ENCODE measurements at regions not wholly inside any gene's neighbourhood (a gene's known extent, or its start where the extent isn't known, plus 50 kb on each side); places are given as distances from the start of the nearest gene placed in this dataset.

DNA sequence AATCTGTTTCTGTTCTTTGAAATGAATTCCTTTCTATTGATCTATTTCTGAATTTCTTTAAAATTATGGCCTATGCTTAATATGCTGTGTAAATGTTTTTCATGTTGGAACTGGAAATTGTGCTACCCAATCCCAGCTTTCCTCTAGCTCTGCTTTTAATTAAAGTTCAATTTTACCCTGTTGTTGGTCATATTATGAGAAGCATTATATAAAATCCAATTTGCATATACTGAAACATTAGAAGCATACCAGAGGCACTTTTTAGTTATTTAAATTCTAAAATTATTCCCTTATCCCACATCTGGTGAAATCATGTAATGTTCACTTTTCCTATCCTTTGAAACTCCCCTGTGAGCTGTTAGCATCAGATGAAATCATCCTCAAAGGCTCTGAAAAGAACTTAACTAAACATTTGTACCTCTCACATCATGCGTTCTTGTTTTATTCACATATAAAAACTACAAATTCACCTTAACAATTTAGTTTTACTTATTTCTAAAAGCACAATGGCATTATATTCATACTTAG is 160.6 kb upstream of the COL21A1 start:
- no peak for DNase-seq (ENCODE audit: low read depth)

- DNase-seq (ENCODE audit: low read depth), result no peak
These were observed 159.2 kb upstream of the COL21A1 start for GRCh38 chr6:56406276-56407269.

DNA sequence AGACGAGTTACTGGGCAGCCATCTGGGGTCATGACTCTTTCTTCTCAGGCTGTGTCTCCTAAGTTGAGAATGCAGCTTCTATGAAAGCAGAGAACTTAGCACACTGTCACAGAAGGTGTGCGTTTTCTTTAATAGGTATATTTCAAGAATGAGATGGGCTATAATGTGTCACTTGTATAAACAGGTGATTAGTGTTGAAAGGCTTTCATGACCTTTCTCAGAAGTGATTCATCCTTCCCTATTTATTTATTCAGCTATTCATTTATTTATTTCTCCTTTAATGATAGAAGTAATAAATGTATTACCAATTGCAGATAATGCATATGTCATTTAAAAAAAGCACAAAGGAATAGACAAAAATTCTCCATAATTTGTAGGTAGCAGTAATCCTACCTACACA is 157.2 kb upstream of the COL21A1 start:
- DNase-seq (ENCODE audit: low read depth), result no peak

- DNase-seq (ENCODE audit: low read depth), result no peak
These were observed 156.4 kb upstream of the COL21A1 start for GRCh38 chr6:56403745-56404144.

DNA sequence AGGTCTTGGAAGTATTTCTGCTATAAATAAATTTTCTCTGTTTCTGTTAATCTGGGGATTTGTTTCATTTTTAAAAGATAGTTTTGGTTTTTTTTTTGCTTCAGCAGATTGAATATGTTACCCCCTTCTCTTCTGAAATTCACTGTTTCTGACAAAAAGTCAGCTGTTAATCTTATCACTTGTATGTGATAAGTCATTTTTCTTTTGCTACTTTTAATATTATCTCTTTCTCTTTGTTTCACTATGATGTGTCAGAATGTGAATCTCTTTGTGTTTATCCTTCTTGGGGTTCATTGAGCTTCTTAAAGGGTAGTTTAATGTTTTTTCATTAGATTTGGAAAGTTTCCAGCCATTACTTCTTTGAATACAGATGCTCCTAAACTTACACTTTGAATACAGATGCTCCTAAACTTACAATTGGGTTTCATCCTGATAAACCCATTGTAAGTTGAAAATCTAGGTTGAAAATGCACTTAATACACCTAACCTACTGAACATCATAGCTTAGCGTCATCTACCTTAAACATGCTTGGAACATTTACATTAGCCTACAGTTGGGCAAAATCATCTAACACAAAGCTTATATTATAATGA is 154.2 kb upstream of the COL21A1 start:
- no peak for DNase-seq (ENCODE audit: low read depth)

GRCh38 chr6:56400273-56400672 is 152.9 kb upstream of the COL21A1 start:
- no peak for DNase-seq (ENCODE audit: low read depth)

- no peak for DNase-seq (ENCODE audit: low read depth)
These were observed 152.4 kb upstream of the COL21A1 start for GRCh38 chr6:56399672-56400263.

- no peak for DNase-seq (ENCODE audit: low read depth)
These were observed 151.9 kb upstream of the COL21A1 start for GRCh38 chr6:56399250-56399671.

- no peak for DNase-seq (ENCODE audit: low read depth)
These were observed 149.1 kb upstream of the COL21A1 start for GRCh38 chr6:56396435-56396834.

GRCh38 chr6:56393615-56394612 is 146.5 kb upstream of the COL21A1 start:
- DNase-seq (ENCODE audit: low read depth), result no peak

DNA sequence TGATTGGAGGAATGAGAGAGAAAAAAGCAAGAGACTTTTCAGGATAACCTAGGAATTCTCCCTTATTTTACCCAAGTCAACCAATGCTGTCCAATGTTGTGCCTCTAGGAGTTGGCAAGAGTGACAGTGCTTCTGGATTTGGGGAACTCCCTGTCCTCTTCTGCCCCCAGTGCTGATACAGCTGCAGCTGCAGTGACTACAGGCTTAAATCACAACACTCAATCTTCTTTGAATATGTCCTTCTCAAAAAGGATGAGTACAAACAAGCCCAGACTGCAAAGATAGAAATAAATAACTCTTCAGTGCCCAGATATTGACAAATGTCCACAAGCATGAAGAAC is 141.0 kb upstream of the COL21A1 start:
- no peak for DNase-seq (ENCODE audit: low read depth)

- no peak for DNase-seq (ENCODE audit: low read depth)
These were observed 140.4 kb upstream of the COL21A1 start for GRCh38 chr6:56387621-56388414.

DNA sequence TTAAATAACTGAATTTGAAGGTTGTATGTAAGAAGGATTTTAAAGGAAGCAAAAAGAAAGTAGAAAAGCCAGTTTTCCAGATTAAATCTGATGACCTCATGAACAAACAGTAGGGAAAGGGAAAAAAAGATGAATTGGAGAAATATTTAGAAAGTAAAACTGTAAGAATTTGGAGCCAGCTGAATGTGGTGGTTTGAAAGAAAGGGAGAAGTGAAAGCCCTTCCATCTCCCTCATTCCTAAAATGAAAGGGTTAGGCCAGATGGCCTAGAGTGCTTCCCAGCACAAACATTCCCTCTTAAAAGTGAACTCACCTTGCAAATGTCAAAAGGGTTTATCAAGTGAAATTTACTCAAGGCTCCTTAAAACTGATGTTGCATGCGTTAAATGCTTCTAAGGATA is 139.3 kb upstream of the COL21A1 start:
- no peak for DNase-seq (ENCODE audit: low read depth)

DNA sequence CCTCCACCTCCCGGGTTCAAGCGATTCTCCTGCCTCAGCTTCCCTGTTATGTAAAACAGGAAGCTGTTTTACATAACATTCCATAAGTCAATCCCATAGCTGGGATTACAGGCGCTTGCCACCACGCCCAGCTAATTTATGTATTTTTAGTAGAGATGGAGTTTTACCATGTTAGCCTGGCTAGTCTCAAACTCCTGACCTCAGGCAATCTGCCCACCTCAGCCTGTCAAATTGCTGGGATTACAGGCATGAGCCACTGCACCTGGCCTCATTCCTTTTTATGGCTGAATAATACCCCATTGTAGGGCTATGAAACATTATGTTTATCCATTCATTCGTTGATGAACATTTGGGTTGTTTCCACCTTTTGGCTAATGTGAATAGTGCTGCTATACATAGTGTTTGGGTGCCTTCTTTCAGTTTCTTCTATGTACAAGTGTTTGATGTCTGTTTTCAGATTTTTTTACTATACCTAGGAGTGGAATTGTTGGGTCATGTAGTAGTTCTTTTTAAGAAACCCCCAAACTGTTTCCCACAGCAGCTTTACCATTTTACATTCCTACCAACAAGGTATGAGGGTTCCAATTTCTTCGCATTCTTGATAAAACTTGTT is 138.7 kb upstream of the COL21A1 start:
- DNase-seq (ENCODE audit: low read depth), result no peak

DNA sequence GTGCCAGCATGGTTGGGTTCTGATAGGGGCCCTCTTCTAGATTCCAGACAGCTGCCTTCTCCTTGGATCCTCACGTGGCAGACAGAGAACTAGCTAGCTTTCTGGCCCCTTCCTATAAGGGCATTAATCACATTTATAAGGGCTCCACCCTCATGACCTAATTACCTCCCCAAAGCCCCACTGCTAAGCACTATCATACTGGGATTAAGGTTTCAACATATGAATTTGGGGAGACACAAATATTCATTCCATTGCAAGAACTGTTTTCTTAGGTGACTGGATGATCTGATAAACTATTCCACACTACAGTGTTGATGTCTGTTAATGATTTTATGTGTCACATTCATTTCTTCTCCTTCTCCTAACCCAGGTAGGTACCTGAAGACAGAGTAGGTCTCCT is 135.8 kb upstream of the COL21A1 start:
- no peak for DNase-seq (ENCODE audit: low read depth)

- no peak for DNase-seq (ENCODE audit: low read depth)
These were observed 135.1 kb upstream of the COL21A1 start for GRCh38 chr6:56382416-56382940.

GRCh38 chr6:56381801-56382251 is 134.4 kb upstream of the COL21A1 start:
- DNase-seq (ENCODE audit: low read depth), result no peak

- no peak for DNase-seq (ENCODE audit: low read depth)
These were observed 133.1 kb upstream of the COL21A1 start for GRCh38 chr6:56380476-56380875.

DNA sequence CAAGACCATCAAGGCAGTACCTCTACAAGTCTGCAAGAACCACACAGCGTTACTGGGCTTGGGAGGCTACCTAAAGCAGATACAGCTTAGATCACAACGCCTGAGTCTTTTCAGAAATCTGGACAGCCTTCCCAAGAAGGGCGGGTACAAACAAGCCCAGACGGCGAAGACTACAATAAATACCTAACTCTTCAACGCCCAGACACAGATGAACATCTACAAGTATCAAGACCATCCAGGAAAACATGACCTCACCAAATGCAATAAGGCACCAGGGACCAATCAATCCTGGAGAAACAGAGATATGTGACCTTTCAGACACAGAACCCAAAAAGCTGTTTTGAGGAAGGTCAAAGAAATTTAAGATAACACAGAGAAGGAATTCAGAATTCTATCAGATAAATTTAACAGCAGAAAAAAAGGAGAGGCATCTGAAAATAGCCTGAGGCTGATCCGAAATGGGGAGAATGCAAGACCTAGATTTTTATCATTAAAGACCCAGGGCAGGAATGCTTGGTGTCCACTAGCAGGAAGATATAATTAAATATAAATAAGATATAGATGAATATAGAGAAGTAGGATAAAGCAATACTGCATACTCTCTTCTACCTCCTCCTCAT is 131.7 kb upstream of the COL21A1 start:
- DNase-seq (ENCODE audit: low read depth), result no peak

- DNase-seq (ENCODE audit: low read depth), result no peak
These were observed 131.1 kb upstream of the COL21A1 start for GRCh38 chr6:56378507-56378906.

All from activated gamma-delta T cell treated with anti-CD3 and anti-CD28 coated beads, Interleukin-2, amount 50 U/mL, for 16 hours (primary cell).